ENCODE measurements at regions not wholly inside any gene's neighbourhood (a gene's known extent, or its start where the extent isn't known, plus 50 kb on each side); places are given as distances from the start of the nearest gene placed in this dataset.

DNA sequence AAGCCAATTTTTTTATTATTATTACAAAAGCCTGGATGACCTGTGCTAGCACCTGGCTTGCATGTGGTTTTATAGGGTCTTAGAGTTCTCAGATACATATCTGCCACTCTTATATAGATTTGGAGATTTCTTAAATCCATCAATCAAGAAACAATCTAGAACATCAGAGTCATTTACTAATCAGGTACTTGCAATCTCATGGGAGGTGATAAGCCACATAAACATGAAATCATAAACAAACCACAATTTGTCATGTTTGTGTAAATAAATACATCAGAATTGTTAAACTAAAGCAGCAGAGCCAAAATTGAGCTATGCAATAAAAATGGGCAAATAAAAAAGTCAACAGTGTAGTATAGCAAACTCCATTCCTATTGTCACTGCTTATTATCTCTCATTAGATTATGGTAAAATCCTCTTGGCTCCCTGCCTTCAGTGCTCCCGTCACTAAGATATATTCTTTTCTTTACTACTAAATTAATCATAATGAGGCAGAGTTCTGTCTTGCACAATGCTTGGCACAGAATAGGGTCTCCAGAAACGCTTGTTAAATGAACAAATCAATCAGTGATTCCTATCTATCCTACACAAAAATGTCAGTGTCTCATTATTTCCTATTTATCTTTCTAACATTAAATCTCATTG, 108.7 kb upstream of the TTC29 start:
- H3K79me1 ChIP-seq (ENCODE audit: low read length), result no peaks in the 10 kb centered on the region
- no peak overlapping the region for H3K18ac ChIP-seq (ENCODE audit: low read length)
- H3K23ac ChIP-seq (ENCODE audit: low read length), result no peak overlapping the region
- no peak overlapping the region for H3K4me2 ChIP-seq (ENCODE audit: low read length)
- no CpG with 5 or more reads among the region's 2 CpGs for WGBS (ENCODE audit: extremely low coverage, insufficient coverage, low lambda C conversion rate)
- no peak overlapping the region for H3K4me3 ChIP-seq (ENCODE audit: low read length)
- H3K79me2 ChIP-seq (ENCODE audit: control insufficient read depth, insufficient read depth, low read length), result no peaks in the 10 kb centered on the region
- no peak overlapping the region for H2BK15ac ChIP-seq (replicated peaks; ENCODE audit: low read depth)
- H3K56ac ChIP-seq (ENCODE audit: low read length), result no peak overlapping the region
- H3K9ac ChIP-seq (ENCODE audit: low read length), result no peak overlapping the region
- no peaks in the 10 kb centered on the region for H3K4me1 ChIP-seq (ENCODE audit: control insufficient read depth, low read depth, low read length)
- no peaks in the 10 kb centered on the region for H3K27me3 ChIP-seq (ENCODE audit: insufficient read depth, low read length, poor library complexity)
- no peaks in the 10 kb centered on the region for H3K36me3 ChIP-seq (ENCODE audit: control insufficient read depth, insufficient read depth, low read length)
- H2AK5ac ChIP-seq (ENCODE audit: low read length), result no peak overlapping the region
- no peak overlapping the region for H4K8ac ChIP-seq (ENCODE audit: low read depth, low read length)
- no peak overlapping the region for H3K27ac ChIP-seq (ENCODE audit: low read depth, low read length)
- no peak for DNase-seq
- no peak overlapping the region for H4K5ac ChIP-seq (ENCODE audit: low read length)
- H2BK120ac ChIP-seq (ENCODE audit: low read depth, low read length), result no peak overlapping the region
- no peak overlapping the region for H3K4ac ChIP-seq (ENCODE audit: low read depth, low read length)
- H2BK5ac ChIP-seq (ENCODE audit: low read length), result no peak overlapping the region

DNA sequence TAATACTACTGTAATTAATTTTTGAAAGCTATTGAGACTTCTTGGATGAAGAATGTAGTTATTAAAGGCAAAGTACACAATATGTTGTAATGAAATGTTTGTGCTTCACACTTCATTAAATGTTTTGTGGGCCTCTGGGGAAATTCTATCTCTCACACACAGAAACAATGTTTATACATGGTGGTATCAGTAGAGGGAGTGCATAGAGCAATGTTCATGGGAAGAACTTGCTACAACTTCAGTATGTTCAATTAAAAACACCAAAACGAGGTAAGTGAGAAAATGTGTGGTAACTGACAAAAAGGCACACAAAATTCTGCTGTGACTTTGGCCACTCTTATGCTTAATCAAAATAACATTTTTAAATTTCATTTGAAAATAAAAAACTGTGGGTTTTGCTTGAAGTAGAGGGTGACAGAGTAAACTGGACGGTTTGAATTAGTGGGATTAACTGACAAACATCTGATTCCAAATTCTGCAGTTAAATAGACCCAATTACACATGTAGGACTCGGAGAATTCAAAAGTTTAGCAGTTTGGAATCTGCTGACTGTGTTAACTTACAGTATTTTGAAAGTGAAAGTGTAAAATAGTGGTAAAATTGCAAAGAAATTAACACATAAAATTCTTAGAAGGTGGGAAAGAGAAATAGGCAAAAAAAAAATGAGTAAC, 111.4 kb upstream of the TTC29 start:
- Histone ChIP-seq H3K79me2 (ENCODE audit: control insufficient read depth, insufficient read depth, low read length) (no peaks in the 10 kb centered on the region), H3K56ac (ENCODE audit: low read length) (no peak overlapping the region), H3K27me3 (ENCODE audit: insufficient read depth, low read length, poor library complexity) (no peaks in the 10 kb centered on the region), H4K8ac (ENCODE audit: low read depth, low read length) (no peak overlapping the region), H3K4me2 (ENCODE audit: low read length) (no peak overlapping the region), H3K27ac (ENCODE audit: low read depth, low read length) (no peak overlapping the region), H2BK15ac (replicated peaks; ENCODE audit: low read depth) (no peak overlapping the region), H3K4ac (ENCODE audit: low read depth, low read length) (no peak overlapping the region), H3K23ac (ENCODE audit: low read length) (no peak overlapping the region), H3K79me1 (ENCODE audit: low read length) (no peaks in the 10 kb centered on the region), H3K4me1 (ENCODE audit: control insufficient read depth, low read depth, low read length) (no peaks in the 10 kb centered on the region), H3K4me3 (ENCODE audit: low read length) (no peak overlapping the region), H4K5ac (ENCODE audit: low read length) (no peak overlapping the region), H3K9ac (ENCODE audit: low read length) (no peak overlapping the region), H2BK120ac (ENCODE audit: low read depth, low read length) (no peak overlapping the region), H2AK5ac (ENCODE audit: low read length) (no peak overlapping the region), H3K18ac (ENCODE audit: low read length) (no peak overlapping the region), H3K36me3 (ENCODE audit: control insufficient read depth, insufficient read depth, low read length) (no peaks in the 10 kb centered on the region), H2BK5ac (ENCODE audit: low read length) (no peak overlapping the region)
- no CpG with 5 or more reads among the region's 3 CpGs for WGBS (ENCODE audit: extremely low coverage, insufficient coverage, low lambda C conversion rate)
- DNase-seq, result no peak

DNA sequence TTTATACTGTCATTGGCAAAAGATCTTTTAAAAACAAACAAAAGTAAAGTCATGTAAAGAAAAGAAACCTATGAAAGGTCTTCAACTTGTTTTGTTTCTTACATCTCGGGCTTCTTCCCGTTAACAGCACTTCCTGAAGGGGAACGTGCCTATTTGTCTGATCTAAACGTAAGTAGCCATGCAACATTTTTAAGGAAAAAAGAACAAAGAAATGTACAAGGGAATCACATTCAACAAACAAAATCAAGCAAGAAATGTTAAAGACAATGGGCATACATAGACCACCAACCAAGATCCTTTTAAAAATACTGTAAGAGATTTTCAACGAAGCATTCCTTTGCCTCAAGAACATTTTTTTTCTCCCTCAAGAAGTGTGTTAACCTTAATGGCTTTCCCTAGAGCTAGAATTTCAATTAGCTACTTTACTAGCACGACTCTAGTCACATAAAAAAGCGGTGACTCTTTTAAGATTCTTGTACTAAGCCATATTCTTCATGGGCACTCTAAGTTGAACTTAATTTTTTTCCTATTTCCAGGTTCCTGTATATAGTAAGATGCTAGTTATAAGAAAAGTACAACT, 112.0 kb upstream of the TTC29 start:
- Histone ChIP-seq H4K8ac (ENCODE audit: low read depth, low read length) (no peak overlapping the region), H3K27me3 (ENCODE audit: insufficient read depth, low read length, poor library complexity) (no peaks in the 10 kb centered on the region), H3K56ac (ENCODE audit: low read length) (no peak overlapping the region), H3K18ac (ENCODE audit: low read length) (no peak overlapping the region), H3K9ac (ENCODE audit: low read length) (no peak overlapping the region), H3K27ac (ENCODE audit: low read depth, low read length) (no peak overlapping the region), H3K79me1 (ENCODE audit: low read length) (no peaks in the 10 kb centered on the region), H2BK5ac (ENCODE audit: low read length) (no peak overlapping the region), H2AK5ac (ENCODE audit: low read length) (no peak overlapping the region), H2BK120ac (ENCODE audit: low read depth, low read length) (no peak overlapping the region), H3K79me2 (ENCODE audit: control insufficient read depth, insufficient read depth, low read length) (no peaks in the 10 kb centered on the region), H3K4me1 (ENCODE audit: control insufficient read depth, low read depth, low read length) (no peaks in the 10 kb centered on the region), H3K23ac (ENCODE audit: low read length) (no peak overlapping the region), H2BK15ac (replicated peaks; ENCODE audit: low read depth) (no peak overlapping the region), H4K5ac (ENCODE audit: low read length) (no peak overlapping the region), H3K36me3 (ENCODE audit: control insufficient read depth, insufficient read depth, low read length) (no peaks in the 10 kb centered on the region), H3K4me2 (ENCODE audit: low read length) (no peak overlapping the region), H3K4me3 (ENCODE audit: low read length) (no peak overlapping the region), H3K4ac (ENCODE audit: low read depth, low read length) (no peak overlapping the region)
- no CpG with 5 or more reads among the region's 7 CpGs for WGBS (ENCODE audit: extremely low coverage, insufficient coverage, low lambda C conversion rate)
- DNase-seq, result no peak

DNA sequence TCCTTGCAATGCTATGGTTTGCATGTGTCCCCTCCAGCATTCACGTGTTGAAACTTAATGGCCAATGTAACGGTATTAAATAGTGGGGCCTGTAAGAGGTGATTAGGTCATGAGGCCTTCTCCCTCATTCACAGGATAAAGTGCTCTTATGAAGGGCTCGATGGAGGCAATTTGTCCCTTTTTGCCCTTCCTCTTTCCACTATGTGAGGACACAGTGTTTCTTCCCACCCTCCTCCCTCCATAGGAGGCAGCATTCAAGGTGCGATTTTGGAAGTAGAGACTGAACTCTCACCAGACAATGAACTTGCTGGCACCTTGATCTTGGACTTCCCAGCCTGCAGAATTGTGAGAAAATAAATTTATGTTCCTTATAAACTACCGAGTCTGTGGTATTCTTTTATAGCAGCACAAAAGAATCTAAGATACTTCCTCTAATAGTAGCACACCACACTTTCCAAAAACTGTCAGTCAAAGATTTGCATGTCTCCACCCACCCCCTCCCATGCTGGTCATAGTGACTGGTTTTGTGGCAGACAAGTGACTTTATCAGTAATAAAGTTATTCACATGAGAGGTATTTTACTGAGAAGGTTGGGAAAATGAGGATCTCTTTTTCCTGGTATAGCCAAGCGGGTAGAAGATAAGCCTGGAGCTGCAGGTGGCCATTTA, 113.5 kb upstream of the TTC29 start:
- no peak overlapping the region for H2BK15ac ChIP-seq (replicated peaks; ENCODE audit: low read depth)
- H3K4me2 ChIP-seq (ENCODE audit: low read length), result no peak overlapping the region
- H3K79me2 ChIP-seq (ENCODE audit: control insufficient read depth, insufficient read depth, low read length), result no peaks in the 10 kb centered on the region
- H3K56ac ChIP-seq (ENCODE audit: low read length), result no peak overlapping the region
- no peak overlapping the region for H2BK5ac ChIP-seq (ENCODE audit: low read length)
- H3K36me3 ChIP-seq (ENCODE audit: control insufficient read depth, insufficient read depth, low read length), result no peaks in the 10 kb centered on the region
- H2AK5ac ChIP-seq (ENCODE audit: low read length), result no peak overlapping the region
- no peak overlapping the region for H3K27ac ChIP-seq (ENCODE audit: low read depth, low read length)
- no peaks in the 10 kb centered on the region for H3K4me1 ChIP-seq (ENCODE audit: control insufficient read depth, low read depth, low read length)
- no peak overlapping the region for H3K9ac ChIP-seq (ENCODE audit: low read length)
- DNase-seq, result no peak
- no CpG with 5 or more reads among the region's 6 CpGs for WGBS (ENCODE audit: extremely low coverage, insufficient coverage, low lambda C conversion rate)
- no peak overlapping the region for H3K4me3 ChIP-seq (ENCODE audit: low read length)
- no peak overlapping the region for H4K8ac ChIP-seq (ENCODE audit: low read depth, low read length)
- H3K23ac ChIP-seq (ENCODE audit: low read length), result no peak overlapping the region
- no peaks in the 10 kb centered on the region for H3K79me1 ChIP-seq (ENCODE audit: low read length)
- H3K4ac ChIP-seq (ENCODE audit: low read depth, low read length), result no peak overlapping the region
- H2BK120ac ChIP-seq (ENCODE audit: low read depth, low read length), result no peak overlapping the region
- H3K18ac ChIP-seq (ENCODE audit: low read length), result no peak overlapping the region
- no peak overlapping the region for H4K5ac ChIP-seq (ENCODE audit: low read length)
- H3K27me3 ChIP-seq (ENCODE audit: insufficient read depth, low read length, poor library complexity), result no peaks in the 10 kb centered on the region

DNA sequence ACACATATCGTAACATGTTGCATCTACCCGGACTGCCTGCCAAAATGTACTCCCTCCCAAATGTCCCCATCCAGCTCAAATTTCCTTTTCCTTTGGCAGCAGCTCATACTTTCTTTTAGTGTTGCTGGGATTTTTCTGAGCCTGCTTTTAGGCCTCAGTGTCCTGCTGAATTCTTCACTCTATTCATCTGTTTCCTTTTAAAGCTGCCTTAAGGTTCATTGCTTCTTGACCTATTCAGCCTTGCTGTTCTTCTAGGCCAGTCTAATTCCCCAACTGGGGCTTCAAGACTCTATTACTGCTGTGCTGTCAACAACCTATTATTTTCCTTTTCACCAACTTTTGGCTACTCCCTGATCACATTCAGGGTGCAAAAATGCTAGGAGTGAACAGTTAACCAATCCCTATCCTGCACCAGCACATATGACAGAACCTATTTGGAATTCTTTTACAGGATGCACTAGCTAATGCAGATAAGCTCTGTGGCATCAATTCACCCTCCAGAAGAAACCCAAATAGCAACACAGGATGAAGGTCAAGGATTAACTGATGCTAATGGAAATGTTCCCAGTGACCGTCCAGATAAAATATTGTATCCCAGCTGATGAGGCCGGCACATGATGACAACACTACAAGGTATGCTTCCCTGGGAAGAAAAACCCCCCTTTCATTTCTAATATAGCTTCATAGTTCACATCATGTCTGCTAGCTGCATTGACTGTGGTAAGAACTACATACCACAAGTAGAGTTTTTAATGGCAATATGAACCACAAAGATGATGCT, 114.7 kb upstream of the TTC29 start:
- Histone ChIP-seq H3K4me1 (ENCODE audit: control insufficient read depth, low read depth, low read length) (no peaks in the 10 kb centered on the region), H2BK5ac (ENCODE audit: low read length) (no peak overlapping the region)
- no CpG with 5 or more reads among the region's 4 CpGs for WGBS (ENCODE audit: extremely low coverage, insufficient coverage, low lambda C conversion rate)

More for the DNA sequence above, 114.7 kb upstream of the TTC29 start:
- Histone ChIP-seq H2BK15ac (replicated peaks; ENCODE audit: low read depth) (no peak overlapping the region), H3K9ac (ENCODE audit: low read length) (no peak overlapping the region), H3K4ac (ENCODE audit: low read depth, low read length) (no peak overlapping the region), H2BK120ac (ENCODE audit: low read depth, low read length) (no peak overlapping the region), H3K79me2 (ENCODE audit: control insufficient read depth, insufficient read depth, low read length) (no peaks in the 10 kb centered on the region), H3K56ac (ENCODE audit: low read length) (no peak overlapping the region), H3K4me2 (ENCODE audit: low read length) (no peak overlapping the region), H2AK5ac (ENCODE audit: low read length) (no peak overlapping the region), H3K27me3 (ENCODE audit: insufficient read depth, low read length, poor library complexity) (no peaks in the 10 kb centered on the region), H4K8ac (ENCODE audit: low read depth, low read length) (no peak overlapping the region), H3K27ac (ENCODE audit: low read depth, low read length) (no peak overlapping the region), H4K5ac (ENCODE audit: low read length) (no peak overlapping the region), H3K36me3 (ENCODE audit: control insufficient read depth, insufficient read depth, low read length) (no peaks in the 10 kb centered on the region), H3K18ac (ENCODE audit: low read length) (no peak overlapping the region), H3K4me3 (ENCODE audit: low read length) (no peak overlapping the region), H3K79me1 (ENCODE audit: low read length) (no peaks in the 10 kb centered on the region), H3K23ac (ENCODE audit: low read length) (no peak overlapping the region)
- no peak for DNase-seq
